Kidney (tissue), 13 donors: ENCODE measurements at regions not wholly inside any gene's neighbourhood (a gene's known extent, or its start where the extent isn't known, plus 50 kb on each side); places are given as distances from the start of the nearest gene placed in this dataset.

Experiments
- DNase-seq, 5 donors: peaks; one replicate each; pipeline ENCODE4 v3.0.0-alpha.2; 2013 to 2020
- FAIRE-seq: peaks from 2 replicates; lab custom pipeline; 2012; peaks lifted over from hg19 to GRCh38; lab: Jason Lieb, UNC
- H3K27ac ChIP-seq, 2 donors: one replicate each; pipeline ENCODE4 v1.7.0; 2013; ENCODE audit warnings: low read depth in 2 of 2, low read length in 2 of 2, inconsistent platforms in 1 of 2
- H3K27me3 ChIP-seq: one replicate; pipeline ENCODE4 v1.7.1; 2013; ENCODE audit warnings: low read length, inconsistent platforms; ENCODE audit not compliant: control insufficient read depth, insufficient read depth
- H3K36me3 ChIP-seq, 3 donors: one replicate each; pipeline versions ENCODE4 v1.7.0 to v1.7.1; 2013; ENCODE audit warnings: low read length in 3 of 3, control low read depth in 1 of 3, inconsistent platforms in 1 of 3; ENCODE audit not compliant: insufficient read depth in 3 of 3, control insufficient read depth in 2 of 3
- H3K4me1 ChIP-seq, 3 donors: one replicate each; pipeline versions ENCODE4 v1.7.0 to v1.7.1; 2013; ENCODE audit warnings: low read length in 3 of 3, inconsistent platforms in 1 of 3, low read depth in 1 of 3; ENCODE audit not compliant: control insufficient read depth in 2 of 3, insufficient read depth in 2 of 3
- H3K4me3 ChIP-seq, 3 donors: one replicate each; pipeline versions ENCODE4 v1.7.0 to v1.8.1; 2013; ENCODE audit warnings: low read length in 3 of 3, control low read depth in 1 of 3, inconsistent platforms in 1 of 3
- H3K9ac ChIP-seq, 3 donors: one replicate each; pipeline versions ENCODE4 v1.7.0 to v1.7.1; 2013; ENCODE audit warnings: low read length in 3 of 3, control low read depth in 1 of 3, inconsistent platforms in 1 of 3
- H3K9me3 ChIP-seq, 3 donors: one replicate each; pipeline versions ENCODE4 v1.7.0 to v1.7.1; 2013; ENCODE audit warnings: low read length in 3 of 3, control low read depth in 1 of 3, inconsistent platforms in 1 of 3; ENCODE audit not compliant: control insufficient read depth in 2 of 3, insufficient read depth in 1 of 3
- intact Hi-C: fragments of 100-400 bp; cut with DNase I; formaldehyde crosslinking; loops from one replicate; pipeline ENCODE4 v1.11.1; 2022
- TF ChIP-seq, protein P1 (sequence below): IDR thresholded peaks from 3 replicates; pipeline ENCODE4 v1.5.1; 2012; ENCODE audit warnings: mild to moderate bottlenecking, moderate library complexity, borderline replicate concordance; ENCODE audit not compliant: insufficient read depth; ENCODE audit errors: extremely low read depth
- donor health status: control.
- donor health status: control.
- donor health status: control.
- donor health status: control.
- donor health status: control.
- donor health status: DM: yes; HTN: yes; CAD: no.
- donor health status: Normal renal cell carcinoma (clear cell type).

DNA sequence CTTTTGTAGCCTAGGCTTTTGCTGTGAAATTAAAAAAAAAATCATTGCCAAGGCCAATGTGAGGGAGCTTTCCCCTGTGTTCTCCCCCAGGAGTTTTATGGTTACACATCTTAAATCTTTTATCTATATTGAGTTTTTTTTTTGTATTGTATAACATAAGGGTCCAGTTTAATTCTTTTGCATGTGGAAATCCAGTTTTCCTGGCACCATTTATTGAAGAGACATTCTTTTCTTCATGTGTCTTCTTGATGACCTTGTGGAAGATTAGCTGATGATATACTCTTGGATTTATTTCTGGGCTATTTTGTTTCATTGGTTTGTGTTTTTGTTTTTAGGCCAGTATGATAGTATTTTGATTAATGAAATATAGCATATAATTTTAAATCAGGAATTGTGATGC lies 225.0 kb downstream of the ADAM29 start:
- no peak overlapping the region for H3K4me3 ChIP-seq

DNA sequence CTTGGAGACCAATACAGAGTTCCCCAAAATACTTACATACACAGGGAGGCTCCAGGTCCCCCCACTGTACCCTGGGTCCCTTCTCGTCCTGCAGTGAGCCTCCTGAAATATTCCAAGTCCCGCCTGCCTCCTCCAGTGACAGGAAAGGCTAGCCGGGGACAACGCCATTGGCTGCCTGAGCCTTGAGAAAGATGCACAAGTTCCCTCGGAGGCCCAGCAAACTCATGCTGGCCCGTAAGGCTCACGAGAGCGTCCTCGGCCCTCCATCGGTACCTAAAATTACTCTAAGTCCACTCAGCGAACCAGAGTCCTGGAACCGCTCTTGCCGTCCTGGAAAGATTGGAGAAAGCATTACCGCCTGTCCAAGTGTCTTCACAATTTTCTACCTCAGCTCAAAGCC lies 228.6 kb downstream of the ADAM29 start:
- no peak overlapping the region for H3K27ac ChIP-seq
- no peaks in the 10 kb centered on the region for H3K36me3 ChIP-seq
- TF ChIP-seq, protein P1, sequence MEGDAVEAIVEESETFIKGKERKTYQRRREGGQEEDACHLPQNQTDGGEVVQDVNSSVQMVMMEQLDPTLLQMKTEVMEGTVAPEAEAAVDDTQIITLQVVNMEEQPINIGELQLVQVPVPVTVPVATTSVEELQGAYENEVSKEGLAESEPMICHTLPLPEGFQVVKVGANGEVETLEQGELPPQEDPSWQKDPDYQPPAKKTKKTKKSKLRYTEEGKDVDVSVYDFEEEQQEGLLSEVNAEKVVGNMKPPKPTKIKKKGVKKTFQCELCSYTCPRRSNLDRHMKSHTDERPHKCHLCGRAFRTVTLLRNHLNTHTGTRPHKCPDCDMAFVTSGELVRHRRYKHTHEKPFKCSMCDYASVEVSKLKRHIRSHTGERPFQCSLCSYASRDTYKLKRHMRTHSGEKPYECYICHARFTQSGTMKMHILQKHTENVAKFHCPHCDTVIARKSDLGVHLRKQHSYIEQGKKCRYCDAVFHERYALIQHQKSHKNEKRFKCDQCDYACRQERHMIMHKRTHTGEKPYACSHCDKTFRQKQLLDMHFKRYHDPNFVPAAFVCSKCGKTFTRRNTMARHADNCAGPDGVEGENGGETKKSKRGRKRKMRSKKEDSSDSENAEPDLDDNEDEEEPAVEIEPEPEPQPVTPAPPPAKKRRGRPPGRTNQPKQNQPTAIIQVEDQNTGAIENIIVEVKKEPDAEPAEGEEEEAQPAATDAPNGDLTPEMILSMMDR, result no peak
- no peaks in the 10 kb centered on the region for H3K4me1 ChIP-seq
- no peak for FAIRE-seq
- H3K9me3 ChIP-seq, result no peaks in the 10 kb centered on the region
- DNase-seq, result no peak
- no peak overlapping the region for H3K4me3 ChIP-seq
- no peaks in the 10 kb centered on the region for H3K27me3 ChIP-seq
- H3K9ac ChIP-seq, result no peak overlapping the region
- intact Hi-C loops, result no loop called here

More for the DNA sequence above, 225.0 kb downstream of the ADAM29 start:
- DNase-seq, result no peak
- TF ChIP-seq, protein P1, result no peak
- intact Hi-C loops, result no loop called here
- no peak overlapping the region for H3K27ac ChIP-seq
- H3K9me3 ChIP-seq, result no peaks in the 10 kb centered on the region
- FAIRE-seq, result no peak
- H3K36me3 ChIP-seq, result no peaks in the 10 kb centered on the region
- H3K27me3 ChIP-seq, result no peaks in the 10 kb centered on the region
- no peak overlapping the region for H3K9ac ChIP-seq
- H3K4me1 ChIP-seq, result no peaks in the 10 kb centered on the region

- Histone ChIP-seq H3K4me1 (no peaks in the 10 kb centered on the region), H3K4me3 (no peak overlapping the region), H3K36me3 (no peaks in the 10 kb centered on the region), H3K27me3 (no peaks in the 10 kb centered on the region), H3K9ac (no peak overlapping the region), H3K9me3 (no peaks in the 10 kb centered on the region), H3K27ac (no peak overlapping the region)
- DNase-seq (no peak), FAIRE-seq (no peak)
- intact Hi-C loops, result no loop called here
- TF ChIP-seq, protein P1, result no peak
Observed at GRCh38 chr4:175147233-175147632, 229.1 kb downstream of the ADAM29 start.

DNA sequence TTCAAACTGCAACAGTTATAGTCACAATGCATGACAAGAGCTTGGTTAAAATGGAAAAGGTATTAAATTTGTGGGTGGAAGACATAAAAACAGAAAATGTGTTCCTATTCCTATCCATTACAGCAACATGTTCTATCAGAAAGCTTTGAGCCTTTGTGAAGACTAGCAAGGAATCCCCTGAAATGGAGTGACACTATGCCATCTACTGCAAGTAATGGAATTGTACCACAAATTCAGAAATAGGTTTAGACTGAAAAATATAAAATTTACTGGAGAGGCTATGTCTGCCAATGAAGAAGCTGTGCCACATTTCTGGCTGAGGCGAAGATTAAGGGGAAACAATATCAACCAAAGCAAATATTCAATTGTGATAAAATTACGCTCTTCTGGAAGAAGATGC lies 247.9 kb downstream of the ADAM29 start:
- H3K9ac ChIP-seq, result no peak overlapping the region
- FAIRE-seq (no peak), DNase-seq (no peak)
- no peaks in the 10 kb centered on the region for H3K4me1 ChIP-seq
- no peak overlapping the region for H3K4me3 ChIP-seq
- H3K9me3 ChIP-seq, result no peaks in the 10 kb centered on the region
- H3K27me3 ChIP-seq, result no peaks in the 10 kb centered on the region
- TF ChIP-seq, protein P1, result no peak
- intact Hi-C loops, result no loop called here
- H3K36me3 ChIP-seq, result no peaks in the 10 kb centered on the region
- no peak overlapping the region for H3K27ac ChIP-seq
